Transverse colon (tissue), 4 donors: ENCODE measurements at regions not wholly inside any gene's neighbourhood (a gene's known extent, or its start where the extent isn't known, plus 50 kb on each side); places are given as distances from the start of the nearest gene placed in this dataset.

Experiments used
- DNase-seq: peaks from one replicate; pipeline ENCODE4 v3.0.0-alpha.2; 2019
- H3K27ac ChIP-seq, 4 donors: fragments of 200-600 bp; sonication (generic); 2 replicates each; pipeline ENCODE4 v1.5.1; 2016 to 2018; ENCODE audit warnings: inconsistent platforms in 4 of 4
- H3K27me3 ChIP-seq: fragments of 200-600 bp; sonication (generic); 2 replicates; pipeline ENCODE4 v1.5.1; 2017; ENCODE audit warnings: inconsistent platforms
- H3K36me3 ChIP-seq, 4 donors: fragments of 200-600 bp; sonication (generic); 2 replicates each; pipeline ENCODE4 v1.5.1; 2017 to 2019; ENCODE audit warnings: inconsistent platforms in 4 of 4
- H3K4me1 ChIP-seq, 4 donors: fragments of 200-600 bp; sonication (generic); 2 replicates each; pipeline ENCODE4 v1.5.1; 2017 to 2020; ENCODE audit warnings: inconsistent platforms in 4 of 4
- H3K4me3 ChIP-seq, 4 donors: fragments of 200-600 bp; sonication (generic); 1 replicate in 1 of 4; 2 replicates in 3 of 4; pipeline versions ENCODE4 v1.5.1 to v1.6.1; 2017 to 2019; ENCODE audit warnings: inconsistent platforms in 4 of 4
- H3K9me3 ChIP-seq, 2 donors: fragments of 200-600 bp; sonication (generic); 2 replicates each; pipeline ENCODE4 v1.5.1; 2017 to 2019; ENCODE audit warnings: inconsistent platforms in 2 of 2
- EP300 ChIP-seq: sonication (generic); formaldehyde crosslinking; IDR thresholded peaks from one replicate; pipeline ENCODE4 v1.6.1; 2017; ENCODE audit warnings: antibody characterized with exemption, low read depth
- POLR2A ChIP-seq: fragments of 450-650 bp; IDR thresholded peaks from one replicate; pipeline ENCODE4 v1.6.1; 2016; ENCODE audit warnings: antibody characterized with exemption, mild to moderate bottlenecking, moderate library complexity
- POLR2AphosphoS5 ChIP-seq, 3 donors: sonication (generic); formaldehyde crosslinking; IDR thresholded peaks; one replicate each; pipeline ENCODE4 v1.6.1; 2016; ENCODE audit warnings: antibody characterized with exemption in 3 of 3
- WGBS, 2 donors: methylation state at CpG; one replicate each; pipeline ENCODE4 v1.1.5; 2018; ENCODE audit warnings: low coverage in 1 of 2; 5-methylcytosine and 5-hydroxymethylcytosine counted together
- in situ Hi-C, 4 donors: fragments of 200-750 bp; cut with MboI; loops; one replicate each; pipeline versions ENCODE4 v1.15.0 to v1.15.1; 2017; ENCODE audit warnings: low sequenced_read_pairs in 3 of 4, low pct_ligation_motif_present in 1 of 4, low pct_unique_long_range_greater_than_20kb in 1 of 4
- intact Hi-C: fragments of 100-400 bp; cut with DNase I; formaldehyde crosslinking; loops from one replicate; pipeline ENCODE4 v1.15.1; 2023; ENCODE audit warnings: low total_unique reads
- TF ChIP-seq, protein P1 (sequence below), 5 experiments: fragments of 200-600 bp in 3 of 5; fragments of 450-650 bp in 2 of 5; sonication (generic) in 3 of 5; IDR thresholded peaks; 1 replicate in 2 of 5; 2 replicates in 3 of 5; pipeline ENCODE4 v1.5.1; 2016 to 2017; ENCODE audit warnings: antibody characterized with exemption in 5 of 5, inconsistent platforms in 3 of 5, mild to moderate bottlenecking in 2 of 5, moderate library complexity in 1 of 5

DNA sequence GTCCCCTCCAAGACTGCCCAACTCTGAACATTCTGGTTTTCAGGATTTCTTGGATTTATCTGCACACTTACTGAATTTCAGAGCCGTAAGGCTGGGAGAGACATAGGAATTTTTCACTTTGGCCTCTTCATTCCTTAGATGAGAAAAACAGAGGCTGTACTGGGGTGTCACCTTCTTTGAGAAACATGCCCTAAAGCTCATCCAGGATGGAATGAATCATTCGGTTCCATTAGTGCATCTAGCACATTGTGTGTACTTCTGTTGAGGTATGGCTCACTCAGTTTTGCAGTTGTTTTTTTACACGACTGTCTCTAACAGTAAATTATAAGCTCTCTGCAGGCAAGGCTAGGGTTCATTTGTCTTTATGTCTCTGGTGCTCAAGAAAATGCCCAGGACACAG is 383.4 kb downstream of the GATA3 start:
- intact Hi-C loops = no loop called here
- in situ Hi-C loops = no loop called here
- H3K27me3 ChIP-seq = no peaks in the 10 kb centered on the region
- H3K4me3 ChIP-seq = no peak overlapping the region
- no peaks in the 10 kb centered on the region for H3K36me3 ChIP-seq
- no peak overlapping the region for H3K27ac ChIP-seq
- H3K4me1 ChIP-seq = no peaks in the 10 kb centered on the region
- DNase-seq = no peak
- no peak for TF ChIP-seq POLR2A
- TF ChIP-seq POLR2AphosphoS5 (IDR thresholded peaks at IDR 0.05) = no peak
- TF ChIP-seq, protein P1, sequence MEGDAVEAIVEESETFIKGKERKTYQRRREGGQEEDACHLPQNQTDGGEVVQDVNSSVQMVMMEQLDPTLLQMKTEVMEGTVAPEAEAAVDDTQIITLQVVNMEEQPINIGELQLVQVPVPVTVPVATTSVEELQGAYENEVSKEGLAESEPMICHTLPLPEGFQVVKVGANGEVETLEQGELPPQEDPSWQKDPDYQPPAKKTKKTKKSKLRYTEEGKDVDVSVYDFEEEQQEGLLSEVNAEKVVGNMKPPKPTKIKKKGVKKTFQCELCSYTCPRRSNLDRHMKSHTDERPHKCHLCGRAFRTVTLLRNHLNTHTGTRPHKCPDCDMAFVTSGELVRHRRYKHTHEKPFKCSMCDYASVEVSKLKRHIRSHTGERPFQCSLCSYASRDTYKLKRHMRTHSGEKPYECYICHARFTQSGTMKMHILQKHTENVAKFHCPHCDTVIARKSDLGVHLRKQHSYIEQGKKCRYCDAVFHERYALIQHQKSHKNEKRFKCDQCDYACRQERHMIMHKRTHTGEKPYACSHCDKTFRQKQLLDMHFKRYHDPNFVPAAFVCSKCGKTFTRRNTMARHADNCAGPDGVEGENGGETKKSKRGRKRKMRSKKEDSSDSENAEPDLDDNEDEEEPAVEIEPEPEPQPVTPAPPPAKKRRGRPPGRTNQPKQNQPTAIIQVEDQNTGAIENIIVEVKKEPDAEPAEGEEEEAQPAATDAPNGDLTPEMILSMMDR (IDR thresholded peaks at IDR 0.05) = no peak
- no peak for TF ChIP-seq EP300
- H3K9me3 ChIP-seq = no peaks in the 10 kb centered on the region
- 80 to 87% methylated on average over 2 to 3 of the region's 3 CpGs for WGBS, 2 donors

DNA sequence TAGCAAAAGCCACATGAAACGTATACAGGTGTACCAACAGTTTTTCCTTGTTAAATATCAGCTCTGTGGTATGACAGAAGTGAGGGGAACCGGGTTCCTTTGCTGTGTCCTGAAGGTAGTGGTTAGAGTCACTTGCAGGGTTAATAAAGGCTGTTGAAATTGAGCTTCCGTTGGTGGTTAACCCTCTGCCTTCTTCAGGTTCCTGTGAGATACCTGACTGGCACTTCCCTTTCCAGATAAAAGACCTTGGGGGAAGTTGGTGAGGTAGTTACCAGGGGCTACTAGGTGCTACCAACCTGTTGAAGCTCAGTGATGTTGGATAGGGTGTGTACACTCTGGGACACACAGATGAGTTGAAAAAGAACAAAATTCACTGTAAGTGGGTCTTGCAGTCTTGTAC is 384.1 kb downstream of the GATA3 start:
- intact Hi-C loops = no loop called here
- no peak overlapping the region for H3K4me3 ChIP-seq
- H3K36me3 ChIP-seq = no peaks in the 10 kb centered on the region
- H3K27ac ChIP-seq = no peak overlapping the region
- TF ChIP-seq POLR2A = no peak
- TF ChIP-seq, protein P1 (IDR thresholded peaks at IDR 0.05) = no peak
- TF ChIP-seq POLR2AphosphoS5 (IDR thresholded peaks at IDR 0.05) = no peak
- TF ChIP-seq EP300 = no peak
- in situ Hi-C loops = no loop called here
- H3K4me1 ChIP-seq = no peaks in the 10 kb centered on the region
- H3K27me3 ChIP-seq = no peaks in the 10 kb centered on the region
- H3K9me3 ChIP-seq = no peaks in the 10 kb centered on the region
- WGBS, 2 donors = 34 to 39% methylated on average over 2 to 3 of the region's 3 CpGs
- no peak for DNase-seq

DNA sequence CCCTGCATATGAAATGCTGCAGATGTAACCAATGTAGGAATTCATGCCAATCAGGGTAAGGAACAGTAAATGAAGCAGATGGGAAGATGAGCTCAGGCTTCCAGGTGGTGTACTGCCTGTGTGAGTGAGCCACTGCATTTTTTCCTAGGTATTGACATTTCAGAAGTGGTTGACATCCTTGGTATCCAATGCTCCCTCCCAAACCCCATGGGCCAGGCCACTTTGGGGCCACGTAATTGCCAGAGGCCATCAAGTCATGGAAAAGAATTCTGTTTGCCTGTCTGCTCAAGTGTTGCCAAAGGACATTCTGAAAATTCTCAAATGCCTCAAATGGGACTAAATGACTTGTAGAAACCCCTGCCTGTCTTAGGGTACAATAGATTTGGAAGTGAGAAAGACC is 384.6 kb downstream of the GATA3 start:
- 59% methylated on average over 1 of the region's 1 CpG; no CpG with 5 or more reads in 1 of the 2 donors for WGBS, 2 donors
- in situ Hi-C loops (no loop called here), intact Hi-C loops (no loop called here)
- Histone ChIP-seq H3K27ac (no peak overlapping the region), H3K27me3 (no peaks in the 10 kb centered on the region), H3K9me3 (no peaks in the 10 kb centered on the region), H3K4me1 (no peaks in the 10 kb centered on the region), H3K36me3 (no peaks in the 10 kb centered on the region), H3K4me3 (no peak overlapping the region)
- no peak for DNase-seq
- TF ChIP-seq POLR2A = no peak
- TF ChIP-seq, protein P1 (IDR thresholded peaks at IDR 0.05) = no peak
- no peak for TF ChIP-seq EP300
- no peak for TF ChIP-seq POLR2AphosphoS5 (IDR thresholded peaks at IDR 0.05)

DNA sequence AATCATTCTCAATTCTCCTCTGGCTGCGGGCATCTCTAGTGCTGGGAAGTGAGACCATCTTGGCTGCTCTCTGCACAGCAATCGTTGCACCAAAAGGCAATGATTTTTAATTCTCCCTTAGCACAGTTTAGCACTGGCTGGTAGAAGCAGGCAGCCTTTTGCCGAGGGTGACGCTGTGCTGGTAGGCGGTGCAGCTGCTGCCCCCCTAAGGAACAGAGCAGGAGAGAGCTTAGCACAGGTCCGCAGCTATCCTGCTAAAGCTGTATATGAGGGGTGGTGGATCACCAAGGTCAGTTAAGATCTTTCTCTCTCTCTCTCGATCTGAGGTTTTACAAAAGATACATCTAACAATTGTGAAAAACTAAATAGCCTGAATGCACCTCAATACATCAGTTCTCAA is 390.1 kb downstream of the GATA3 start:
- H3K4me1 ChIP-seq = no peaks in the 10 kb centered on the region

More for the DNA sequence above, 390.1 kb downstream of the GATA3 start:
- Histone ChIP-seq H3K4me3 (no peak overlapping the region), H3K9me3 (no peaks in the 10 kb centered on the region), H3K27me3 (peaks cover 5% of the 10 kb centered on the region), H3K36me3 (no peaks in the 10 kb centered on the region), H3K27ac (no peak overlapping the region)
- DNase-seq = peak; percentile 8
- intact Hi-C loops = no loop called here
- TF ChIP-seq POLR2A = no peak
- TF ChIP-seq, protein P1 (IDR thresholded peaks at IDR 0.05) = no peak
- no peak for TF ChIP-seq EP300
- no peak for TF ChIP-seq POLR2AphosphoS5 (IDR thresholded peaks at IDR 0.05)
- WGBS, 2 donors = 22 to 26% methylated on average over 4 to 7 of the region's 7 CpGs
- in situ Hi-C loops = no loop called here
